Stimulated activated CD4-positive, alpha-beta T cell treated with anti-CD3 and anti-CD28 coated beads, Interleukin-1b, Interleukin-23, amount 100 ng/mL, for 48 hours (primary cell): ENCODE measurements at regions not wholly inside any gene's neighbourhood (a gene's known extent, or its start where the extent isn't known, plus 50 kb on each side); places are given as distances from the start of the nearest gene placed in this dataset.

Experiments used
- DNase-seq: peaks from one replicate; pipeline ENCODE4 v3.0.0-alpha.2; 2020

DNA sequence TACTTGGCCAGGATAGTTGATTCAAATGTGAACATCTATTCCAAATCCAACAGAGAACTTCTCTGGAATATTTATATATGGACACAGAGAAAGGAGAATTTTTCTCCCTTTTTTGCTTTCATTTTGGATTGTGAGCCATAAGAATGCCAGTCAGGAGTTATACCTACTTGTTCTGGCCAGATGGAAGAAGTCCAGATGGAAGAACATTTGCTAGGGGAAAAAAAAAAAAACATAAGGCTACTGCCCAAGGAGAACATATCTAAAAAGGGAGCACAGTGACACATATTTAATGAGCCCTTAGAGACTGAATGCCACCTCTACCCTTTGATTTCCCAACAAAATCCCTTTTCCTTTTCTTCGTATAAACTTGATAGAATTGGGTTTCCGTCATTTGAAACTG is 61.7 kb upstream of the PPP2R2B start:
- DNase-seq, result no peak

GRCh38 chr5:146944019-146944418 is 65.5 kb upstream of the PPP2R2B start:
- no peak for DNase-seq

DNA sequence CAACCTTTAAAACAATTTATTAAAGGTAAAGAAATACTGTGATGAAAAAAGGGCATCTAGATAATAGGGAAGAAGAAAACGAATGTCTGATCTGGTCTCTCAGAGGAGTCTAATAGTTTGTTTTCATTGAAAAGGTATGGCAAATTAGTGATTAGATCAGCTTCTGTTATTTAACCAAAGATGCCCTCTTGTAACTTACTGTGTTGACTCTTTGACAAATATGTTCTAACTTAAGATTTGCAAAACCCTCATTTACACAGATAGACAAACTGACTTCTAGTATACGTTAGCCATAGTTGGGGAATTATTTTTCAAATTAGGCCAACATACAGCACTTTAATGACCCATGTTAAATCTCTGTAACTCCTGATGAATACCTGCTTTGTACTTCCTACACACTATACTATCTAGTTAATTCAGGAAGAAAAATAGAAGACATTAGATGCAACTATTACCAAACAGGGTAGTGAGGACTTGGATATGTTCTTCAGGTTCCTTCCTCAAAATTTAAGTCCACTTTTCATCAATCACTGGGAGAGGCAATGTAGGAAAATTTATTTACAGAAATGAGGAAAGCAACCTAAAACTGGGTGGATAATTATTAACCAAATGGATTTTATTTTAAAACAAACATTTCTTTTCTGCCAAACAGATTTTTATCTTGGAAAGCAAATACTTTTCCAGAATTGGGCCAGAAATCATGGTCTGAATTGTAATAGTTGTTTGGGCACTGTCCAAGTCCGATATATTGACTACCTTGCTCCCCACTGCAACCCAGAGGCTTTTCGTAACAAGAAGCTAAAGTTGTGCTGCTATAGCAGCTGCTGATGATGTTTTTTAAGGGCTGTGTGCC is 66.4 kb upstream of the PPP2R2B start:
- no peak for DNase-seq

DNA sequence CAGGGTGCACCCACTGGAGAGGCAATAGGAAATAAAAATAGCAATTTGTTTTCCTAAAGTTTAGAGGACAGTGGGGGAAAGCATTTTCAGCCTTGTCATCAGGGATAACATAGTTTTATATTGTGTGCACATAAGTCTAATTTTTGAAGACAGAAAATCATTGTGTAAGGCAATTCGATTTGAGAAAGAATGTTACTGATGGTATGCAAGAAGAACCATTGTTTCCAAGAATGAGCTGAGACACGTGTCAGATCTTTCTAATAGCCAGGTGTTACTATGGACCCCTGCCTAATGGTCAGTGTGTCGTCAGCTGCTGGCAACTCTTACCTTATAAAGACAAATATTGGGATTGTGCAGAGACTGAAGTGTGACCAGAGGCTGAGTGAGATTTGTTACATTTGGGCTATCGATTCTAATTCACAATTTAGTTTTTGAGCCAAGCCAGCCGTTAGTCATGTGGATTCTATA is 67.1 kb upstream of the PPP2R2B start:
- DNase-seq, result no peak

- no peak for DNase-seq
Observed at GRCh38 chr5:146947181-146947941, 68.8 kb upstream of the PPP2R2B start.

DNA sequence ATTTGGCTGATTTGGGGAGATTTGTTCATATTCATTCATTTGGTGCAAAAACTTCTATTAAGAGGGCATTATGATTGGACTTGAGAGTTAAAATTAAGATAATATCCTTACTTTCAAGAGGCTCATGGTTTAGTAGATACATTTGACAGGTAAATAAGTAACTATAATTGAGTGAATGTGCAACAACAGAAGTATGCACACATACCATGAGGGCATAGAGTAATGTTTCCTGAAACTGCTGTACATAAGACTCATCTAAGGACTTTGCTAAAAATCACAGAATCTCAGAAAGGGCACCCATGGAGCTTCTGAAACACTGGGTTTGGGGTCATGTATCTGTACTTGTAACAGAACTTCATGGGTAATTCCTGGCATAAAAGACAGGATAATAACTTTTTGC is 70.1 kb upstream of the PPP2R2B start:
- no peak for DNase-seq

GRCh38 chr5:146952168-146952567 is 73.6 kb upstream of the PPP2R2B start:
- no peak for DNase-seq

GRCh38 chr5:146956217-146956616 is 77.7 kb upstream of the PPP2R2B start:
- DNase-seq, result no peak

DNA sequence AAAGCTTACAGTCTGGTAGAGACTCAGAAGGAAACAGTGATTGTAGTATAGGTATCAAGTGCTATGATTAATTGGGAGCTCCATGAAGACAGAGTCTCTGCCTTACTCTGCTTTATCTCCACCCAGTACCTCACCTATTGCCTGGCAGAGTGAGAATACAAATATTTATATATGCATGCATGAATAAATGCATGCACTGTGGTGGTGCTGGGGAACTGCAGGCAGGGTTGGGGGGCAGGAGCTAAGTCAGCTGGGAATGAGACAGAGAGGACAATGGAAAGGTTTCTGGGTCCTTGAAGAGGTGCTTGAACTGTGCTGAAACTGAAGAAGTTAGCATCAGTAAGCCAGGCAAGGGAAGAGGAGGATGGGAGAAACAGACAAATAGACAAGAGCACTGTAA is 80.8 kb upstream of the PPP2R2B start:
- DNase-seq, result no peak

- DNase-seq, result no peak
Observed at GRCh38 chr5:146962801-146963355, 84.3 kb upstream of the PPP2R2B start.

GRCh38 chr5:146965761-146966659 is 87.5 kb upstream of the PPP2R2B start:
- peak; percentile 15 for DNase-seq

DNA sequence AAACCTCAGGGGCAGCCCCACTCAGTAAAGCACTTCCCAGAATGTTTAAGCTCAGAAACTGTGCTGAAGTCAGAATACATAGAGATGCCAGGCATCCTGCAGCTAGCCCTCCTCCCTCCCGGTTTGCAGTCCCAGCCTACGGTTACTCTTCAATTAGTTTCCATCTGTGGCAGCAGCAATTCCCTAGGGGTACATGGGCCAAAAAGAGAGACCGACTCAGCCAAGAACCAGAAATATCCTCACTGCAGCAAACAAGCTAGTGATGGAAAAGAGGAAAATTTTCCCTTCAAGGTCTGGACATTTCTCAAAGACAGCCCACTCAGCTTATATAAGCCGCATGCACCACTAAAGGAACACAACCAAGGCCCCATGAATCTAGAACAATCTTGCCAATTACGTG is 89.1 kb upstream of the PPP2R2B start:
- no peak for DNase-seq

GRCh38 chr5:146971401-146971800 is 92.8 kb upstream of the PPP2R2B start:
- no peak for DNase-seq

DNA sequence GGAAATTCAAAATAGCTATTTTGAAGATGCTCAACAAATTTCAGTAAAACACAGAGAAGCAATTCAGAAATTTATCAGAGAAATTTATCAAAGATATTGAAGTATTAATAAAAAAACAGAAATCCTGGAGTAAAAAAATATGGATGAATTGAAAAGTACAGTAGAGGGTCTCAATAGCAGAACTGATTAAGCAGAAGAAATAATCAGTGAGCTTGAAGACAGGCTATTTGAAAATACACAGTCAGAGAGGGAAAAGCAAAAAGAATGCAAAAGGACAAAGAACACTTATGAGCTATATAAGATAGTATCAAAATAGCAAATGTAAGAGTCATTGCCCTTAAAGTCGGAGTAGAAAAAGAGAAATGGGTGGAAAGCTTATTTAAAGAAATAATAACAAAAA is 107.9 kb upstream of the PPP2R2B start:
- no peak for DNase-seq

DNA sequence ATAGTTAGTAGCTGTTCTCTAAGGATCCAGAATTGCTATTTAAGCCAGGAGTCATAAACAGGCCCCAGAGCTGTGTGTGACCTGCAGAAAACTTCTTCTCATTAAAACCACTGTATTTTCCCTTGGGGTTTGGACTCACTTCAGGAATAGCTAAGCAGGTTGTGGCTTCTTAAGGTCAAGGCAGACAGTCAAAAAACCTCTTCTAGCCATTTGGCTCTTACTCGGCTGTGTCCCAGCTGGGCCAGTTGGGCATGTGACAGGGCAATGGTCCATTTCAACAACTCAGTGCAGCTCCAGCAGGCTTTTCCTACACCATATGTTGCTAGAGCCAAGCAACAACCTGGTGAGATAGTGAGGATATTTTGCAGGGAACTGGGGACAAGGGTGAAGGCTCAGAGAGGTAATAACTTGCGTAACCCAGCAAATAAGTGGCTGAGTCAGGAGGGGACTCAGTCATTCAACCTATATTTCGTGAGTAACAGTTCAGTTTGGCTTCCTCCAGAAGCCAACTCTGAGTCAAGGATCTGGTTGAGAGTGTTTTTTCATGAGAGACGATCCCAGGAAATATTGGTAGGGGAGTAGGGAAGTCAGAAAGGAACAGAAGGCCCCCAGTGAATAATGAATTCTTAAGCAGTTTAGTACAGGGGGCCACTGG is 115.4 kb upstream of the PPP2R2B start:
- DNase-seq, result no peak

- DNase-seq, result no peak
Observed at GRCh38 chr5:146995878-146996277, 117.3 kb upstream of the PPP2R2B start.

DNA sequence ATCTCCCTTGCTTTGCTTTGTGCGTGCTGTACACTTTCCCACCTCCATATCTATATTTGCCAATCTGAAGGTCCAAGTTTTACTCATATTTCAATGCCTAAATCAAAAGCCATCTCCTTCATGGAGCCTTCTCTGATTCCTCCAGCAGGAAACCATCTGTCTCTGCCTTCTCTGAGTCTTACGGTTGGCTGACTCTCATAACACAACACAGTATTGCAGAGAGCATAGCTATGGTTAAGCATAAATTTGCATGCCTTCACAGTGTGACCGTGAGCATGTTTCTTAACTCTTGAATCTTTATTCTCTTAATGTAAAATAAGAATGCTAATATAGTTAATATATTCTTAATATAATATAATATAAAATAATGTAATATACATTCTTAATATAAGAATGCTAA is 136.8 kb upstream of the PPP2R2B start:
- no peak for DNase-seq

GRCh38 chr5:147017191-147017590 is 138.6 kb upstream of the PPP2R2B start:
- DNase-seq, result no peak

DNA sequence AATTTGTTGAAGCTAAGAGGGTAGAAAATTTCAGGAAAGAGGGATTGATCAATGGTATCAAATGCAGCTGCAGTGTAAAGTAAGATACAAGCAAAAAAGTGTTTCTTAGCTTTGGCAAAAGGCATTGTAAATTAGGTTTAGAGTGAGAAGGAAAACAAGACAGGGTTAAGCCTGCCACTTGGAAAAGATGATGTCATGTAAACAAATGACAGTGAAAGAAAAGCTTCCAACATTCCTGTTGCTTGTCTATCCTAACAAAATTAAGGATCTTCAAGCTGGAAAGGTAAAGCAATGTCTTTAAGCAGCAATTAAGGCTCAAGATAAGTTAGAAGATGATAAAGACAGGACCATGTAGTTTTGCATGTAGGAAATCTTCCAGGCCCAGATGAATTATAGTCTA is 139.1 kb upstream of the PPP2R2B start:
- no peak for DNase-seq

DNA sequence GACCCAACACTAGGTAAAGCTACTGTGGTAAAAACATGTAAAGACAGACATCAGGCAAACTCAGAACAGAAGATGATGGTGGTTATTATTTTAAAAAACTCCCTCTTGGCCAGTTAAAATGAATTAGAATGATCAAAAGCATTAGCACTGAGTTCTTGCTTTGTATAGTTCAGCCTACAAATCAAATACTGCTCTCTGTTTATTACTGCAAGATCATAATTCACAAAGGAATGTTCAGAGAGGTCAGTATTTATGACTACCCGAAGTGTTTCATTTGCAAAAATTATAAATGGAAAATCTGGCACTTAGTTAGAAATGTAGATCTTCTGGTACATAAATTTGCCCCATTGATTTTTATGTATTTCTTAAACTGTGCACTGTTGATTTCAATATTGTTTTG is 140.3 kb upstream of the PPP2R2B start:
- DNase-seq, result no peak

GRCh38 chr5:147036691-147037245 is 158.2 kb upstream of the PPP2R2B start:
- DNase-seq, result no peak
